ENCODE measurements at regions not wholly inside any gene's neighbourhood (a gene's known extent, or its start where the extent isn't known, plus 50 kb on each side); places are given as distances from the start of the nearest gene placed in this dataset.

DNA sequence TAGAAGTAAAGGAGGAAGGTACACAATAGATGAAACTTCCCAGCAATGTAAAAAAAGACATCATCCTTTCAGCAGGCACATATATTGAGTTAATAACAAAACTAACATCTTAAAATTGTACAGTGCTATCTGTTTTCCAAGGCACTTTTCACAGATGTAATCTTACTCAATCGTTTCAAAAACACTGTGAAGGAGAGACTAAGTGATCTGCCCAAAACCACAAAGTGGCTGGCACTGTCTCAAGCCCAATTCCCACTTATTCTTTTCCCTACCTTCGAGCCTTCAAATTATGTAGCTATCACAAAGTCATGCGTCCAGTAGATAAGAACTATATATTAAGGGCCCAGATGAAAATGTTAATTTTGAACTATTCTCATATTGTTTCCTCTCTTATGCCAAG is 193.6 kb upstream of the RASSF8 start:
- H3K4me3 ChIP-seq (ENCODE audit: low read depth in 1 of 3, low read length in 3 of 3) = no peak overlapping the region
- H3K9me3 ChIP-seq (ENCODE audit: control insufficient read depth in 4 of 4, low read length in 3 of 4) = no peaks in the 10 kb centered on the region
- H3K27ac ChIP-seq (ENCODE audit: low read depth in 1 of 2, low read length in 2 of 2) = no peak overlapping the region
- TF ChIP-seq RXRA (IDR thresholded peaks at IDR 0.05) (no peak), FOXA1 (IDR thresholded peaks at IDR 0.05) (no peak), NR2F2 (IDR thresholded peaks at IDR 0.05) (no peak), HNF4G (IDR thresholded peaks at IDR 0.05) (no peak), ZBTB33 (IDR thresholded peaks at IDR 0.05) (no peak), TAF1 (conservative IDR thresholded peaks at IDR 0.05) (no peak)
- TF ChIP-seq, protein P1, sequence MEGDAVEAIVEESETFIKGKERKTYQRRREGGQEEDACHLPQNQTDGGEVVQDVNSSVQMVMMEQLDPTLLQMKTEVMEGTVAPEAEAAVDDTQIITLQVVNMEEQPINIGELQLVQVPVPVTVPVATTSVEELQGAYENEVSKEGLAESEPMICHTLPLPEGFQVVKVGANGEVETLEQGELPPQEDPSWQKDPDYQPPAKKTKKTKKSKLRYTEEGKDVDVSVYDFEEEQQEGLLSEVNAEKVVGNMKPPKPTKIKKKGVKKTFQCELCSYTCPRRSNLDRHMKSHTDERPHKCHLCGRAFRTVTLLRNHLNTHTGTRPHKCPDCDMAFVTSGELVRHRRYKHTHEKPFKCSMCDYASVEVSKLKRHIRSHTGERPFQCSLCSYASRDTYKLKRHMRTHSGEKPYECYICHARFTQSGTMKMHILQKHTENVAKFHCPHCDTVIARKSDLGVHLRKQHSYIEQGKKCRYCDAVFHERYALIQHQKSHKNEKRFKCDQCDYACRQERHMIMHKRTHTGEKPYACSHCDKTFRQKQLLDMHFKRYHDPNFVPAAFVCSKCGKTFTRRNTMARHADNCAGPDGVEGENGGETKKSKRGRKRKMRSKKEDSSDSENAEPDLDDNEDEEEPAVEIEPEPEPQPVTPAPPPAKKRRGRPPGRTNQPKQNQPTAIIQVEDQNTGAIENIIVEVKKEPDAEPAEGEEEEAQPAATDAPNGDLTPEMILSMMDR (IDR thresholded peaks at IDR 0.05; ENCODE audit: low read depth, low read length, missing input control) = no peak
- no peaks in the 10 kb centered on the region for H3K4me1 ChIP-seq (ENCODE audit: control insufficient read depth in 4 of 4, insufficient read depth in 4 of 4, low read length in 3 of 4)
- no peaks in the 10 kb centered on the region for H3K36me3 ChIP-seq (ENCODE audit: control insufficient read depth in 4 of 4, insufficient read depth in 3 of 4, low read depth in 1 of 4, low read length in 3 of 4)
- H3K27me3 ChIP-seq (ENCODE audit: control insufficient read depth in 4 of 4, insufficient read depth in 4 of 4, low read length in 3 of 4) = no peaks in the 10 kb centered on the region
- DNase-seq (ENCODE audit: low spot score) = no peak
- H3K9ac ChIP-seq (ENCODE audit: low read depth in 1 of 2, low read length in 2 of 2) = no peak overlapping the region
- WGBS = 79% methylated on average over 3 of the region's 3 CpGs

DNA sequence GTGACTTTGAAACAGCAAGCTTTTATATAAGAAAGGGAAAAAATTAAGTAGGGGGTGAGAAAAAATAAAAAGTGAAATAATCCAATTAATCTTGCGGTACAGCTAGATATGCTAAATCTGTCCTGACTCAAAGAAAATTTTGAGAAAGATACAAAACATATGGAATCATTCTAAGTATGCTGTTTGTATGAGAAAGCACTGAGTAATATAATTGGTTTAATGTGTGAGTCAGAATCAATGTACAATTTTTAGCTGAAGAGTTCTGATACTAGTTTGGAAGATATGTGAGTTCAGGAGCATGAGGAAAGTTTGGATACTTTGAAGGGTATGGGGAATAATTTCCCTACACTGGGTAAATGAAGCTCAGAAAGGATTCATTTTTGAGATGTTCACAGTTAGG is 190.9 kb upstream of the RASSF8 start:
- H3K9me3 ChIP-seq (ENCODE audit: control insufficient read depth in 4 of 4, low read length in 3 of 4) = no peaks in the 10 kb centered on the region
- H3K27me3 ChIP-seq (ENCODE audit: control insufficient read depth in 4 of 4, insufficient read depth in 4 of 4, low read length in 3 of 4) = no peaks in the 10 kb centered on the region
- no peaks in the 10 kb centered on the region for H3K4me1 ChIP-seq (ENCODE audit: control insufficient read depth in 4 of 4, insufficient read depth in 4 of 4, low read length in 3 of 4)
- DNase-seq (ENCODE audit: low spot score) = no peak
- TF ChIP-seq, protein P1 (IDR thresholded peaks at IDR 0.05; ENCODE audit: low read depth, low read length, missing input control) = no peak
- no peak for TF ChIP-seq MAX (IDR thresholded peaks at IDR 0.05)
- TF ChIP-seq YY1 (IDR thresholded peaks at IDR 0.05) = no peak
- WGBS = 98% methylated on average over 1 of the region's 1 CpG
- no peak overlapping the region for H3K9ac ChIP-seq (ENCODE audit: low read depth in 1 of 2, low read length in 2 of 2)
- no peak overlapping the region for H3K27ac ChIP-seq (ENCODE audit: low read depth in 1 of 2, low read length in 2 of 2)
- H3K36me3 ChIP-seq (ENCODE audit: control insufficient read depth in 4 of 4, insufficient read depth in 3 of 4, low read depth in 1 of 4, low read length in 3 of 4) = no peaks in the 10 kb centered on the region
- H3K4me3 ChIP-seq (ENCODE audit: low read depth in 1 of 3, low read length in 3 of 3) = no peak overlapping the region

DNA sequence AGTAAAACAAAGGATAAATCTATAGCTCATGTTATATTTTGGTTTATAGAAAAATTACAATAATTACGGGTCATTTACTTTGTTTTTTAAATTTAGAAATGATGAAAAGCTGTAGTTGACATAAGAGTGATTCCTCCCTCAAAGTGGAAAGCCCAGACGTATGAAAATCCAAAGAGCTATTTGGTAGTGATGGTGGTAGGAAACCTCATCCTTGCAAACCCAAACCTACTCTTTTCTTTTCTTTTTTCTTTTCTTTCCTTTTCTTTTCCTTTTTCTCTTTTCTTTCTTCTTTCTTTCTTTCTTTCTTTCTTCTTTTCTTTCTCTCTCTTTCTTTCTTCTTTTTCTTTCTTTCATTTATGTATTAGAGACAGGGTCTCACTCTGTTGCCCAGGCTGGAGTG is 190.3 kb upstream of the RASSF8 start:
- no peaks in the 10 kb centered on the region for H3K27me3 ChIP-seq (ENCODE audit: control insufficient read depth in 4 of 4, insufficient read depth in 4 of 4, low read length in 3 of 4)
- no peaks in the 10 kb centered on the region for H3K4me1 ChIP-seq (ENCODE audit: control insufficient read depth in 4 of 4, insufficient read depth in 4 of 4, low read length in 3 of 4)
- no peaks in the 10 kb centered on the region for H3K36me3 ChIP-seq (ENCODE audit: control insufficient read depth in 4 of 4, insufficient read depth in 3 of 4, low read depth in 1 of 4, low read length in 3 of 4)
- 86% methylated on average over 2 of the region's 2 CpGs for WGBS
- H3K27ac ChIP-seq (ENCODE audit: low read depth in 1 of 2, low read length in 2 of 2) = no peak overlapping the region
- DNase-seq (ENCODE audit: low spot score) = no peak
- H3K9ac ChIP-seq (ENCODE audit: low read depth in 1 of 2, low read length in 2 of 2) = no peak overlapping the region
- H3K9me3 ChIP-seq (ENCODE audit: control insufficient read depth in 4 of 4, low read length in 3 of 4) = no peaks in the 10 kb centered on the region
- no peak overlapping the region for H3K4me3 ChIP-seq (ENCODE audit: low read depth in 1 of 3, low read length in 3 of 3)
- TF ChIP-seq TAF1 (conservative IDR thresholded peaks at IDR 0.05) (no peak), JUND (IDR thresholded peaks at IDR 0.05) (no peak), GABPA (IDR thresholded peaks at IDR 0.05 in 1 of 2, conservative IDR thresholded peaks at IDR 0.05 in 1 of 2) (no peak), HNF4A (conservative IDR thresholded peaks at IDR 0.05) (no peak), RXRA (IDR thresholded peaks at IDR 0.05) (no peak), FOXA2 (IDR thresholded peaks at IDR 0.05) (no peak), HNF4G (IDR thresholded peaks at IDR 0.05) (no peak), EGR1 (IDR thresholded peaks at IDR 0.05; ENCODE audit: low read depth in 2 of 2) (no peak), RAD21 (IDR thresholded peaks at IDR 0.05) (no peak), YY1 (IDR thresholded peaks at IDR 0.05) (no peak), SP1 (IDR thresholded peaks at IDR 0.05) (no peak), NR2F2 (IDR thresholded peaks at IDR 0.05) (no peak), FOXA1 (IDR thresholded peaks at IDR 0.05) (no peak), MAX (IDR thresholded peaks at IDR 0.05) (no peak)
- TF ChIP-seq, protein P1 (IDR thresholded peaks at IDR 0.05; ENCODE audit: low read depth, low read length, missing input control) = no peak
- TF ChIP-seq, protein P2, sequence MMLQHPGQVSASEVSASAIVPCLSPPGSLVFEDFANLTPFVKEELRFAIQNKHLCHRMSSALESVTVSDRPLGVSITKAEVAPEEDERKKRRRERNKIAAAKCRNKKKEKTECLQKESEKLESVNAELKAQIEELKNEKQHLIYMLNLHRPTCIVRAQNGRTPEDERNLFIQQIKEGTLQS (IDR thresholded peaks at IDR 0.05) = no peak

All from liver (tissue), 8 donors.